Epithelial cell of proximal tubule (primary cell): ENCODE measurements at regions not wholly inside any gene's neighbourhood (a gene's known extent, or its start where the extent isn't known, plus 50 kb on each side); places are given as distances from the start of the nearest gene placed in this dataset.
"Not testable (repeated sequence)": the region's sequence is repeated elsewhere in the genome, so short reads cannot be mapped to it uniquely, and the experiment has no call there.

Experiments
- DNase-seq: peaks from one replicate; pipeline ENCODE4 v3.0.0-alpha.2; 2011; ENCODE audit warnings: low read depth
- H3K4me3 ChIP-seq: 2 replicates; pipeline ENCODE4 v1.5.1; 2011; ENCODE audit warnings: low read depth, mild to moderate bottlenecking, low read length
- CTCF ChIP-seq: conservative IDR thresholded peaks from 2 replicates; pipeline ENCODE4 v1.5.1; 2012; ENCODE audit warnings: low read depth, mild to moderate bottlenecking, low read length

- no peak for TF ChIP-seq CTCF
- DNase-seq = no peak
- no peak overlapping the region for H3K4me3 ChIP-seq
Observed at GRCh38 chr7:113267271-113267670, 148.9 kb upstream of the SMIM30 start.

- TF ChIP-seq CTCF = no peak
- DNase-seq = no peak
- H3K4me3 ChIP-seq = no peak overlapping the region
Observed at GRCh38 chr7:113263749-113264148, 145.4 kb upstream of the SMIM30 start.

GRCh38 chr7:113263215-113263742 lies 144.9 kb upstream of the SMIM30 start:
- DNase-seq, H3K4me3 ChIP-seq: not testable (repeated sequence)

GRCh38 chr7:113256883-113257531 lies 138.7 kb upstream of the SMIM30 start:
- TF ChIP-seq CTCF = no peak
- H3K4me3 ChIP-seq = no peak overlapping the region
- no peak for DNase-seq

- no peak for DNase-seq
- no peak for TF ChIP-seq CTCF
Observed at GRCh38 chr7:113247198-113247597, 128.8 kb upstream of the SMIM30 start.

GRCh38 chr7:113246738-113247137 lies 128.4 kb upstream of the SMIM30 start:
- no peak for DNase-seq
- no peak for TF ChIP-seq CTCF
- H3K4me3 ChIP-seq = no peak overlapping the region

More at GRCh38 chr7:113247198-113247597, 128.8 kb upstream of the SMIM30 start:
- H3K4me3 ChIP-seq = no peak overlapping the region

GRCh38 chr7:113232885-113233284 lies 114.5 kb upstream of the SMIM30 start:
- no peak overlapping the region for H3K4me3 ChIP-seq
- no peak for TF ChIP-seq CTCF
- DNase-seq = no peak
